T-helper 2 cell treated with Interferon-gamma antibody and Interleukin-4, amounts not matched to agents 5 μg/mL and 100 μg/mL, for 36 hours (primary cell): ENCODE measurements at regions not wholly inside any gene's neighbourhood (a gene's known extent, or its start where the extent isn't known, plus 50 kb on each side); places are given as distances from the start of the nearest gene placed in this dataset.

ENCODE experiments used
- DNase-seq: peaks from one replicate; pipeline ENCODE4 v3.0.0; 2021; ENCODE audit warnings: low spot score
- H3K27ac Mint-ChIP-seq: one replicate; pipeline ENCODE4 v1.8.0; 2021; ENCODE audit warnings: mild to moderate bottlenecking, mixed read lengths
- H3K27me3 Mint-ChIP-seq: one replicate; pipeline ENCODE4 v1.8.0; 2021; ENCODE audit warnings: low read depth, mixed read lengths
- H3K36me3 Mint-ChIP-seq: one replicate; pipeline ENCODE4 v1.8.0; 2021; ENCODE audit warnings: low read depth, mixed read lengths
- H3K4me1 Mint-ChIP-seq: one replicate; pipeline ENCODE4 v1.8.0; 2021; ENCODE audit warnings: low read depth, mixed read lengths
- H3K4me3 Mint-ChIP-seq: one replicate; pipeline ENCODE4 v1.8.0; 2022; ENCODE audit warnings: mild to moderate bottlenecking, moderate library complexity, mixed read lengths
- H3K9me3 Mint-ChIP-seq: one replicate; pipeline ENCODE4 v1.8.0; 2021; ENCODE audit warnings: mixed read lengths

GRCh38 chr10:128943111-128943510 is 523.9 kb upstream of the MGMT start:
- Mint-ChIP-seq H3K27me3 (peaks cover 2% of the 10 kb centered on the region), H3K27ac (no peak overlapping the region), H3K36me3 (no peaks in the 10 kb centered on the region), H3K4me1 (no peaks in the 10 kb centered on the region), H3K4me3 (no peak overlapping the region), H3K9me3 (peaks cover 14% of the 10 kb centered on the region)
- no peak for DNase-seq

- Mint-ChIP-seq H3K36me3 (no peaks in the 10 kb centered on the region), H3K4me3 (no peak overlapping the region), H3K27ac (no peak overlapping the region), H3K4me1 (no peaks in the 10 kb centered on the region), H3K27me3 (peaks cover 2% of the 10 kb centered on the region), H3K9me3 (peaks cover 14% of the 10 kb centered on the region)
- DNase-seq: no peak
Measured at GRCh38 chr10:128945398-128945797, 521.6 kb upstream of the MGMT start.

GRCh38 chr10:128950159-128950915 is 516.7 kb upstream of the MGMT start:
- Mint-ChIP-seq H3K36me3 (no peaks in the 10 kb centered on the region), H3K4me3 (no peak overlapping the region), H3K9me3 (peaks cover 10% of the 10 kb centered on the region), H3K27ac (no peak overlapping the region), H3K4me1 (peaks cover 3% of the 10 kb centered on the region), H3K27me3 (no peaks in the 10 kb centered on the region)
- DNase-seq: no peak

- no peak overlapping the region for H3K4me3 Mint-ChIP-seq
- no peaks in the 10 kb centered on the region for H3K27me3 Mint-ChIP-seq
- DNase-seq: no peak
- H3K36me3 Mint-ChIP-seq: no peaks in the 10 kb centered on the region
- H3K4me1 Mint-ChIP-seq: peaks cover 3% of the 10 kb centered on the region
- H3K9me3 Mint-ChIP-seq: peaks cover 9% of the 10 kb centered on the region
- H3K27ac Mint-ChIP-seq: no peak overlapping the region
Measured at GRCh38 chr10:128950916-128951275, 516.1 kb upstream of the MGMT start.

DNA sequence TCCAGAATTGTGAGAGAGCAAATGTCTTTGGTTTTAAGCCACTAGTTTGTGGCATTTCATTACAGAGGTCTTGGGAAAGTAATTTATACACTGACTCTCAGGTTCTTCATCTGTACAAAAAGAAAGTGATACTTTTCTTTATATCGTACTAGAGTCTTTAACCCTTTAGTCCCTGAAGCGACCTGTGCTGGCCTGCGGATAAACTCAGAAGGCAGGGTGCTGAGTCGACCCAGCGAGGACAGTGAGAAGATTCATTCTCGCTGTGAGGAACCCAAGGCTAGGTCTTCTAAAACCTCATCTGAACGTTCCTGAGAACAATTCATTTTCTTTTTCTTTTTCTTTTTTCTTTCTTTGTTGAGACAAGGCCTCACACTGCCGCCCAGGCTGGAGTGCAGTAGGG is 514.2 kb upstream of the MGMT start:
- Mint-ChIP-seq H3K4me1 (peaks cover 3% of the 10 kb centered on the region), H3K9me3 (no peaks in the 10 kb centered on the region), H3K4me3 (no peak overlapping the region), H3K27me3 (no peaks in the 10 kb centered on the region), H3K27ac (no peak overlapping the region), H3K36me3 (no peaks in the 10 kb centered on the region)
- no peak for DNase-seq

DNA sequence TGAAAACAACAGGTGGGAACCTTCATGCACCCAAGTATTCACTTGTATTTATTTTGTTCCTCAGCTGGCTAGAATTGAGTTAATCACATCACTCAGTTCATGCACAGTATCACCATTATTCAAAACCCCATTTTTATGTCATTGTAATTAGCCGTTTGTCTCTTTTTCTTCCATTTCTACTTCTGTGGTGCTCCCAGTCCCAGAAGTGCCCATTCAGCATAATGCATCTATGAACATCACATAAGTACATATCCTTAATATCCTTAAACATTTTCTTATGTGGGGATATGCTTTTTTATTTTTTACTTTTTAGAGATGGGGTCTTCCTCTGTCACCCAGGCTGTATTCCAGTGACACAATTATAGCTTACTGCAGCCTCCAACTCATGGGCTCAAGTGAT is 510.9 kb upstream of the MGMT start:
- Mint-ChIP-seq H3K36me3 (no peaks in the 10 kb centered on the region), H3K27me3 (no peaks in the 10 kb centered on the region), H3K9me3 (no peaks in the 10 kb centered on the region), H3K4me1 (peaks cover 3% of the 10 kb centered on the region), H3K27ac (no peak overlapping the region), H3K4me3 (no peak overlapping the region)
- DNase-seq: no peak

GRCh38 chr10:128957221-128957620 is 509.8 kb upstream of the MGMT start:
- Mint-ChIP-seq H3K4me1 (peaks cover 3% of the 10 kb centered on the region), H3K36me3 (no peaks in the 10 kb centered on the region), H3K9me3 (no peaks in the 10 kb centered on the region), H3K4me3 (no peak overlapping the region), H3K27me3 (no peaks in the 10 kb centered on the region), H3K27ac (no peak overlapping the region)
- no peak for DNase-seq

DNA sequence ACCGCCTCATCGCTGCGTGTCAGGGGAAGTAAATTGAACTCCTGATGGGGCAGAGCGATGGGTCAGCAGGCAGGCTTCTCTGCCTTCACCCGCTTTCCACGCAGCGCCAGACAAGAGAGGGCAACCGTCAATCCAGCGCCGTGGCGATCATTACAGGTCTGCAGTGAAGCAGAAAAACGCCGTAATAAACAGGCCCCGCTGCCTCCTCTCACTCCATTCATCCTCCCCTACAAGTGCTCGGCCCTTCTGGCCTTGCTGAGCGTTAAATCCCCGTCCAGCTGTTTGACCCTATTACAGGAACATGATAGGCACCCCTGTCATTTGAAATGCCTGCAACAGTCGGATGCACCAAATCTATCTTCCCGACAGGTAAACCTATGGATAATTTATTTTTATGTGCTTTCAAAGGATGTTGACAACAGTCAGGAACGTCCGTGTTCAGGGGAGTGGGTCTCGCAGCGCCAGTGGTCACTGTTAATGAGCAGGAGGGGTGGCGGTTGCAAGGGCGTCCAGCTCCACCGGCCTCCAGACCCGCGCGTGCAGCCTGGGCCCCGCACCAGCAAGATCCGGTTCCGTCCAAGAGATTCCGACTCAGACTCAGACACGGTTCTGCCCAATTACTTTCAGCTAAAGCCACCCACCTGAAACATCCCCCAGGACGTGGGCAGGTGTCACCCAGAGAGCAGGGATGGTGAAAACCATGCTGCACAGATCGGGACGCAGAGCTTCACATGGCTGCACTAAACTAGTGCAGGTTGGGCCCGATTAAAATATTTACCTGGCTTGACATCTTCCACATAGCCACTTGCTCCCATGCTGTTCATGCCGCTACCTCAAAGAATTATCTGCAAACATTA is 508.0 kb upstream of the MGMT start:
- Mint-ChIP-seq H3K9me3 (no peaks in the 10 kb centered on the region), H3K36me3 (no peaks in the 10 kb centered on the region), H3K27ac (no peak overlapping the region), H3K27me3 (no peaks in the 10 kb centered on the region), H3K4me3 (no peak overlapping the region), H3K4me1 (no peaks in the 10 kb centered on the region)
- DNase-seq: no peak

DNA sequence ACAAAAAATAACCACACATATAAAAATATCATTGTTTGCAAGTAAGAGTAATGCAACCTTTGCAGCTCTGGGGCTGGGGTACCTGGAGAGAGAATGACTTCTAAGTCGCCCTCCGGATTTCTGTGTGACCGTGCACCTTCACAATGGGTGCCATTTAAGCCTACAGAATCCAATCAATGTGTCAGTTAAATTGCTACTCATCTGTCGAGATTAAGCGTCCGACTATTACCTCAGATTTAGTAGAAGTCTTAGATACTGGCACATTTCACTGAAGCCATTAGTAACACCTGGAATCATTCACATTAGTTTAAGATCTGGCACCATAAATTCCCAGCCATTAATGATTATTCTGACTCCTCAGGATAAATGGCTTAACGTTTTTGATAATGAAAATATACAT is 507.3 kb upstream of the MGMT start:
- Mint-ChIP-seq H3K4me3 (no peak overlapping the region), H3K4me1 (no peaks in the 10 kb centered on the region), H3K36me3 (no peaks in the 10 kb centered on the region), H3K27me3 (no peaks in the 10 kb centered on the region), H3K27ac (no peak overlapping the region), H3K9me3 (no peaks in the 10 kb centered on the region)
- no peak for DNase-seq

DNA sequence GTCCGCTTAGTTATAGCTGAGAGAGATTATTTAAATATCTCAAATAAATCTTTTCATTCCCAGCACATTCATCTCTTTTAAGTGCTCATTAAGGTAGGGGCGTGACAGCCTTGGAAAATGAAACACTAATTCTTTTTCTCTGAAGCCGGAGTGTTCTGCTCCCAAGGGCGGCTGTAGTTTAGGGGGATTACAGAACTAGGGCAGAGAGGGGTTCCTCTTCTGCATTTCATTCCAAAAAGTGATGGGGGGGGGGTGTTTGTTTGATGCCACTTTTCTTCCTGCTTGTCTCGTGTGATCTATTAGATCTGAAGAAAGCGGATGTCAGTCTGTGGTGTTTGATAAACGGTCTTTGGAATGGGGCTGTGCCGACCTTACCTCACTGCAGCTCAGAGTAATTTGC is 506.5 kb upstream of the MGMT start:
- DNase-seq: no peak
- Mint-ChIP-seq H3K9me3 (no peaks in the 10 kb centered on the region), H3K27me3 (no peaks in the 10 kb centered on the region), H3K4me1 (no peaks in the 10 kb centered on the region), H3K36me3 (no peaks in the 10 kb centered on the region), H3K4me3 (no peak overlapping the region), H3K27ac (no peak overlapping the region)

GRCh38 chr10:128962182-128962581 is 504.9 kb upstream of the MGMT start:
- Mint-ChIP-seq H3K36me3 (no peaks in the 10 kb centered on the region), H3K27ac (no peak overlapping the region), H3K27me3 (no peaks in the 10 kb centered on the region), H3K4me3 (no peak overlapping the region), H3K4me1 (no peaks in the 10 kb centered on the region), H3K9me3 (no peaks in the 10 kb centered on the region)
- DNase-seq: no peak

DNA sequence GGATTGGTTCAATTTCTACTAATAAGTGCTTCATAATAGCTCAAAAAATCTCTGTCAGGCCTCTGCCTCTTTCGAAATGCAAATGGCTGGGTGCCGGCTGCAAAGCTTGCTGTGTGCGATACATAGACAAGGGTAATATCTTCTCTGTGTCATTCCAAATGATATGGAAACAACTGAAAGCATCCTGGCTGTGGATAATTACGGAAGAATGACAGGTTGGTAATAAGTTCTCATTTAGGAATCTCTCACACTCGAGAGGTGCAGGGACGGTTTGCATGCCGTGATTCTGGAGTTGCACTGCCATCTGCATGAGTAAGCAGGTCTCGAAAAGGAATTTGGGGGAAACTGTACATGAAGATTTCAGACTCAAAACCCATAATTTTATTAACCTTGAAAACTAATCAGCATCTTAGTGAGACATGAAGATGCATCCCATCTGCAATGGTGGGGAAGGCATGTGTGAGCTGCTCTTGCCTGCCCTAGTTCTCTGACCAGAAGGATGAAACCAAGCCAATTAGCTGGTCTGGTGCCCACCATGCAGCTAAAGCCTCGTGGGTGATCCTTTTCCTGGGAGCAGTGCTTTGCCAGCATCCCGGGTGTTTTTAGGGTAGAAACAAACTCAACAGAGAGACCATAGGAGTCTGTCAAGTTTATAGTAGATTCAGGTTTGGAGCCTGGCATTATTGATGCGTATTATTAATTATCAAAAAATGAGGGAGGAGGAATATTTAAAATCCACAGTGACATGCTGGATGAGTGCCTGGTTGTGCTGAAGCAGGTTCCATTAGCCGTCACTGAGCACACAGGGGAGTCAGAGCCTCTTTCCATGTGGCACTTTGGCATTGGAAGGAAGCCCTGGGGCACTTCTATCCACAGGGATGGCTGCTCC is 503.6 kb upstream of the MGMT start:
- H3K27ac Mint-ChIP-seq: no peak overlapping the region

GRCh38 chr10:128964100-128964403 is 503.0 kb upstream of the MGMT start:
- Mint-ChIP-seq H3K27ac (no peak overlapping the region), H3K4me3 (no peak overlapping the region), H3K27me3 (peaks cover 2% of the 10 kb centered on the region), H3K9me3 (no peaks in the 10 kb centered on the region), H3K36me3 (no peaks in the 10 kb centered on the region), H3K4me1 (no peaks in the 10 kb centered on the region)
- no peak for DNase-seq

More for the DNA sequence above, 503.6 kb upstream of the MGMT start:
- DNase-seq: no peak
- Mint-ChIP-seq H3K4me1 (no peaks in the 10 kb centered on the region), H3K9me3 (no peaks in the 10 kb centered on the region), H3K36me3 (no peaks in the 10 kb centered on the region), H3K4me3 (no peak overlapping the region), H3K27me3 (no peaks in the 10 kb centered on the region)
